ENCODE measurements at regions not wholly inside any gene's neighbourhood (a gene's known extent, or its start where the extent isn't known, plus 50 kb on each side); places are given as distances from the start of the nearest gene placed in this dataset.
"Not testable (repeated sequence)": the region's sequence is repeated elsewhere in the genome, so short reads cannot be mapped to it uniquely, and the experiment has no call there.

GRCh38 chr12:92384571-92384970 lies 238.9 kb upstream of the BTG1 start:
- no peak overlapping the region for H3K4me3 ChIP-seq (ENCODE audit: low read depth, low read length)
- DNase-seq (ENCODE audit: low read depth) = no peak
- no peak for TF ChIP-seq CTCF (conservative IDR thresholded peaks at IDR 0.05; ENCODE audit: low read depth, low read length)

DNA sequence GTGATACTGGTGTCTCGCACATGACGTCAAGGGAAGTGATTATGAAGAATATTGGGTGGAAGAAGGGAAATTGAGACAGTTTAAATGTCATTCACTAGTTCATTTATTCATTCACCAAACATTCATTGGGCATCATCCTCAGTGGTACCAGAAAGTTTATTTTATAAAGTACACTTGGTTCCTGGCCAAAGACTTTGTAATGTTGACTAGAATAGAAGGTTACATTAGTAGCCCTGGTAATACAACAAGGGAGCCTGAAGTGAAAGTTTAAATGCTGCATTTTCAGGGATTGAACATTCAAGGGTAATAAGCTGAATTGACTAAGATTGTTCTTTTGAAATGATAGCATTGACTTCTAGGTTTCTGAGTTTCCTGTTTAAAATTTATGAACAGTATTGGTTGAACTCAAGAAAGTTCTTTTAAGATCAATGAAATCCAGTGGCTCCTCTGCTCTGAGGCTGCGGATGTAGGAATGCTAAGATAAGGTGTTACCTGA lies 236.8 kb upstream of the BTG1 start:
- TF ChIP-seq CTCF (conservative IDR thresholded peaks at IDR 0.05; ENCODE audit: low read depth, low read length) = no peak
- no peak for DNase-seq (ENCODE audit: low read depth)

GRCh38 chr12:92381856-92382255 lies 236.2 kb upstream of the BTG1 start:
- TF ChIP-seq CTCF (conservative IDR thresholded peaks at IDR 0.05; ENCODE audit: low read depth, low read length) = no peak
- H3K4me3 ChIP-seq (ENCODE audit: low read depth, low read length) = no peak overlapping the region
- no peak for DNase-seq (ENCODE audit: low read depth)

More for the DNA sequence above, 236.8 kb upstream of the BTG1 start:
- H3K4me3 ChIP-seq (ENCODE audit: low read depth, low read length) = no peak overlapping the region

DNA sequence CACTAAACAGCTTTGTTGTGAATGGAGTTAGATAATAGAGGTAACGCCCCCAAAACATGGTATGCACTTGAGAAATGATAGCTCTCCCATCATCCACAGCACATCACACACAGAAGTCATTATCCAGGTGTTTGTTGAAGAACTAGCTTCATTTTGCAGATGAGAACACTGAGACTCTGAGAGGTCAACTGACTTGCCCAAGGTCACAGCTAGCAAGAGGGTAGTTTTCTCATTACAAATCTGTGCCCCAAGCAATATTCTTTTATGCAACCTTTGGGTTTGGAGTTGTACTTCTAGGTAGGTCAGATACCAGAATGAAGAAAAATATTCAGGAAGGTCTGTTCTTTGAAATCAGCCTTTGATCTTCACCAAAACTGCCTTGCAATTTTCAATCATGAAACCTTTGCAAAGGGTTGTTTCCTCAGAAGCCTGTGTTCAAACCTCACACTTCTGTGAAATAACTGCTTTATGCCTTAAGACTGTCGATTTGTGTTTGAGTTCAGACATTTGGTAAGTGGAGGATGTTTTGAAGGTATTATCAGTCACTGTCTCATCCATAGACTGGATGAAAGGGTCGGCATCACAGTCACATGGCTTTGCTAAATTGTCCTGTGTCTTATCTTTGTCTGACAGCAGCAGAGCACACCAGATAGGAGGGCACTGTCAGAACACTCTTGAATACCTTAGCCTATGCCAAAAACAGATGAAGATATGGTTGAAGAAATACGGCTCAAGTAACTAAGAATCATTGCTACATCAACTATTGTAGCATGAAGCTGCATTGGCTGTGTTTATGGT lies 233.2 kb upstream of the BTG1 start:
- H3K4me3 ChIP-seq (ENCODE audit: low read depth, low read length) = no peak overlapping the region
- DNase-seq (ENCODE audit: low read depth) = no peak
- TF ChIP-seq CTCF (conservative IDR thresholded peaks at IDR 0.05; ENCODE audit: low read depth, low read length) = no peak

DNA sequence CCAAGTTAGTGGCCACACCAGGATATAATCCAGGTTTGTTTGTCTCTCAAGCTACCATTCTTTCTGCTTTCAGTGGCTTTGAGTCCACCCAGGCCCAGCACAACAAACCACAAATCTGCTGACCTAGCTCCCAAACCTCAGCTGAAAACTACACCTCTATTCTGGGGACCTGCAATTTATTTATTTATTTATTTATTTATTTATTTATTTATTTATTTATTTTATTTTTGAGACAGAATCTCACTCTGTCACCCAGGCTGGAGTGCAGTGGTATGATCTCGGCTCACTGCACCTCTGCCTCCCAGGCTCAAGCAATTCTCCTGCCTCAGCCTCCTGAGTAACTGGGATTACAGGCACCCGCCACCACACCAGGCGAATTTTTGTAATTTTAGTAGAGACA lies 229.9 kb upstream of the BTG1 start:
- not testable (repeated sequence) for H3K4me3 ChIP-seq (ENCODE audit: low read depth, low read length); DNase-seq (ENCODE audit: low read depth)

DNA sequence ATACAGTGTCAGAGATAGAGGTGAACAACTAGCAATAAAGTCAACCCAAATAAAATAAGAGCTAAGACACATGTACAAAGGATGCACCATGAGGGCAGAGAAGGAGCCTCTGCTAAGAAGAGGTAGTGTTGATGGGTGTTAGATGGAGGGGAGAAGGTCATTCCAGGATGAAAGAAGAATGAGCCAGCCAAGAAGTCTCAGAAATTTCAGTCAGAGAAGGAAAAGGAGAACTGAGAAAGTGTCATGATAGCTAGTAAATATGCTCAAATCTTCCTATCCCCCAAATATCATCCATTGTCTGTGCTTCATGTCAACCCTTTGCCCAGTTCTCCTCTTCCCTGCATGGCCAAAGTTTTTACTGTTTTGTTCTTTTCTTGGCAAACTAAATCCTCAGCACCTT lies 225.2 kb upstream of the BTG1 start:
- no peak for DNase-seq (ENCODE audit: low read depth)
- TF ChIP-seq CTCF (conservative IDR thresholded peaks at IDR 0.05; ENCODE audit: low read depth, low read length) = no peak
- no peak overlapping the region for H3K4me3 ChIP-seq (ENCODE audit: low read depth, low read length)

GRCh38 chr12:92369636-92370035 lies 224.0 kb upstream of the BTG1 start:
- no peak for DNase-seq (ENCODE audit: low read depth)
- no peak for TF ChIP-seq CTCF (conservative IDR thresholded peaks at IDR 0.05; ENCODE audit: low read depth, low read length)
- no peak overlapping the region for H3K4me3 ChIP-seq (ENCODE audit: low read depth, low read length)
